ENCODE measurements at regions not wholly inside any gene's neighbourhood (a gene's known extent, or its start where the extent isn't known, plus 50 kb on each side); places are given as distances from the start of the nearest gene placed in this dataset.

DNA sequence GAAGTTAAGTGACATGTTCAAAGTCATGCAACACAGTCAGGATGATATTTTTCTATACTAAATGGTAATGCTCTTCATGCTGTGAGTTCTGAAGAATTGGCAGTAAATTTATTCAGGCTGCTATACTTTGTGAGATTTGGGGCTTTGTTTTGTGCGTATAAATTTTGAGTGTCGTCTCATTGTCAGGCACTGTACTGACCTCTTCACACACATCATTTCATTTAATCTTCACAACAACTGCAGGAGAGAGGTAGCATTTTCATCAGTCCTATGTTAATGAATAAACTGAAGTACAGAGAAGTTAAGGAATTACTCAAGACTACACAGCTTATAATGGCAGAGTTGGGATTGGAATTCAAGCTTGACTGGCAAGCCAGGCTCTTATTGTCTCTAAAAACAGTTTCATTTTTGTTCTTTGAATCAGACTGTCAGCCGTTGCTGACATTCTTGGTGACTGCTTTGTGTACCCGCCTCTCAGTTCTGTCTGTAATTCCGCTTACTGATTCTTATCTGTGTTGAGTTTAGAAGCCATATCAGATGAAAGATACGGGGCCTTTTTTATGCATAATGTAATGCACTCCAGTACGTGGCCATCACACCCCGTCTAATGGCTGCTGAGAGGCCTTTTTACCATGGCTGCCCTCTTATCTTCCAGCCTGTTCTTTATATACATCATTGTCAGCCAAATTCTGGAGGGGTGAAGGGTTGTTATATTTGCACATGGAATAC lies 274.9 kb downstream of the UTRN start:
- TF ChIP-seq TAF1 (IDR thresholded peaks at IDR 0.05; ENCODE audit: low read depth) (no peak), EGR1 (IDR thresholded peaks at IDR 0.05) (no peak), CEBPB (IDR thresholded peaks at IDR 0.05) (no peak), TCF12 (IDR thresholded peaks at IDR 0.05; ENCODE audit: low read depth) (no peak)
- TF ChIP-seq, protein P1, sequence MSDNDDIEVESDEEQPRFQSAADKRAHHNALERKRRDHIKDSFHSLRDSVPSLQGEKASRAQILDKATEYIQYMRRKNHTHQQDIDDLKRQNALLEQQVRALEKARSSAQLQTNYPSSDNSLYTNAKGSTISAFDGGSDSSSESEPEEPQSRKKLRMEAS (IDR thresholded peaks at IDR 0.05): no peak
- TF ChIP-seq, protein P2, sequence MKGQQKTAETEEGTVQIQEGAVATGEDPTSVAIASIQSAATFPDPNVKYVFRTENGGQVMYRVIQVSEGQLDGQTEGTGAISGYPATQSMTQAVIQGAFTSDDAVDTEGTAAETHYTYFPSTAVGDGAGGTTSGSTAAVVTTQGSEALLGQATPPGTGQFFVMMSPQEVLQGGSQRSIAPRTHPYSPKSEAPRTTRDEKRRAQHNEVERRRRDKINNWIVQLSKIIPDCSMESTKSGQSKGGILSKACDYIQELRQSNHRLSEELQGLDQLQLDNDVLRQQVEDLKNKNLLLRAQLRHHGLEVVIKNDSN (IDR thresholded peaks at IDR 0.05): no peak

DNA sequence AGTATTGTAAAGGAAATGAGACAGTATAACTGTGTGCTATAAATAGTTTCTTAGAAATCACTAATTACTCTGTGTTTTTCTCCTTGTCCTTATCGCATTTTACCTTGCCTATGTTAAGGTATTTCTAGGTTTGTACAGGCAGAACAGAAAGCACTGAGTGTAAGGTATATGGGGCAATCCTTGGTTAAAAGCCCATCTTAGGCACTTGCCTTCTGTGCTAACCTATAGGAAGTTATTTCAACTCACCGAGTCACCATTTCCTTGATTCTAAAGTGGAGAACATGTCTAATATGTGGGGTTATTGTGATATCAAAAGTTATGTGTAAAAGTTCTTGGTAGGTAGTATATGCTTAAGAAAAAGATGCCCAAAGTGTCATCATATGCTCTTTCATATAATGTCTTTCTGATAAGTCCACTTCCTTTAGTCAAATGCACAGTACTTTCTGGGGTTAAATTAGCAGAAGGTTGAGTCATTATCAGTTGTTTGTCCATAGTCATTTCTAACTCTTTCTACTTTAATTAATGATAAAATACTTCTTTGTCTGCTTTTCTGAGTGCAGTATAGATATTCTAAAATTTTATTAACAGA lies 276.4 kb downstream of the UTRN start:
- no peak for TF ChIP-seq RAD21 (IDR thresholded peaks at IDR 0.05; ENCODE audit: low read depth)
- TF ChIP-seq, protein P1 (IDR thresholded peaks at IDR 0.05): no peak
- TF ChIP-seq CREB1 (IDR thresholded peaks at IDR 0.05; ENCODE audit: low read depth): no peak
- TF ChIP-seq EGR1 (IDR thresholded peaks at IDR 0.05): no peak
- no peak for TF ChIP-seq NFIC (IDR thresholded peaks at IDR 0.05)
- TF ChIP-seq TEAD4 (IDR thresholded peaks at IDR 0.05): no peak
- TF ChIP-seq, protein P2 (IDR thresholded peaks at IDR 0.05): no peak
- no peak for TF ChIP-seq YY1 (IDR thresholded peaks at IDR 0.05; ENCODE audit: low read depth)
- no peak for TF ChIP-seq TCF12 (IDR thresholded peaks at IDR 0.05; ENCODE audit: low read depth)
- no peak for TF ChIP-seq FOXM1 (IDR thresholded peaks at IDR 0.05; ENCODE audit: borderline replicate concordance, low read depth)
- no peak for TF ChIP-seq REST (IDR thresholded peaks at IDR 0.05; ENCODE audit: low read depth)
- no peak for TF ChIP-seq CEBPB (IDR thresholded peaks at IDR 0.05)
- TF ChIP-seq TAF1 (IDR thresholded peaks at IDR 0.05; ENCODE audit: low read depth): no peak
- TF ChIP-seq EP300 (IDR thresholded peaks at IDR 0.05; ENCODE audit: borderline replicate concordance): no peak
- TF ChIP-seq ZBTB7A (IDR thresholded peaks at IDR 0.05; ENCODE audit: low read depth): no peak

DNA sequence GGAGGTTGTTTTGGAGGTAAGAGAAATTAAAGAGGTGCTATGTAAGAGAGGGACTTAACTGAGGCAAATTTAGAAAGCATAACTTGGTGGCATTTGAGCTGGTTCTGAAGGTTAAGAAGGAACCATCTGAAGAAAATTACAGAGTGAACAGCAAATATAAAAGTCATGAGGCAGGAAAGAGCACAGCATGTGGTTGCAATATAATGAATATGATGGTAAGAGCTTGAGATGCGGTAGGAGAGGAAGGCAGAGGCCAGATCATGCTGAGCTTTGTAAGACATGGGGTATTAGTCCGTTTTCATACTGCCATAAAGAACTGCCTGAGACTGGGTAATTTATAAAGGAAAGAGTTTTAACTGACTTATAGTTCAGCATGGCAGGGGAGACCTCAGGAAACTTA lies 279.1 kb downstream of the UTRN start:
- TF ChIP-seq, protein P2 (IDR thresholded peaks at IDR 0.05): no peak
- TF ChIP-seq REST (IDR thresholded peaks at IDR 0.05; ENCODE audit: low read depth) (no peak), TCF12 (IDR thresholded peaks at IDR 0.05; ENCODE audit: low read depth) (no peak), EP300 (IDR thresholded peaks at IDR 0.05; ENCODE audit: borderline replicate concordance) (no peak), TEAD4 (IDR thresholded peaks at IDR 0.05) (no peak), FOXM1 (IDR thresholded peaks at IDR 0.05; ENCODE audit: borderline replicate concordance, low read depth) (no peak), EGR1 (IDR thresholded peaks at IDR 0.05) (no peak), YY1 (IDR thresholded peaks at IDR 0.05; ENCODE audit: low read depth) (no peak), NFIC (IDR thresholded peaks at IDR 0.05) (no peak), CREB1 (IDR thresholded peaks at IDR 0.05; ENCODE audit: low read depth) (no peak)

- TF ChIP-seq TCF12 (IDR thresholded peaks at IDR 0.05; ENCODE audit: low read depth): no peak
- TF ChIP-seq, protein P2 (IDR thresholded peaks at IDR 0.05): no peak
- TF ChIP-seq EP300 (IDR thresholded peaks at IDR 0.05; ENCODE audit: borderline replicate concordance): no peak
- TF ChIP-seq EGR1 (IDR thresholded peaks at IDR 0.05): no peak
- no peak for TF ChIP-seq FOXM1 (IDR thresholded peaks at IDR 0.05; ENCODE audit: borderline replicate concordance, low read depth)
- TF ChIP-seq CREB1 (IDR thresholded peaks at IDR 0.05; ENCODE audit: low read depth): no peak
- TF ChIP-seq REST (IDR thresholded peaks at IDR 0.05; ENCODE audit: low read depth): no peak
- no peak for TF ChIP-seq CEBPB (IDR thresholded peaks at IDR 0.05)
- TF ChIP-seq YY1 (IDR thresholded peaks at IDR 0.05; ENCODE audit: low read depth): no peak
- TF ChIP-seq, protein P1 (IDR thresholded peaks at IDR 0.05): no peak
- TF ChIP-seq TAF1 (IDR thresholded peaks at IDR 0.05; ENCODE audit: low read depth): no peak
- TF ChIP-seq RAD21 (IDR thresholded peaks at IDR 0.05; ENCODE audit: low read depth): no peak
- TF ChIP-seq TEAD4 (IDR thresholded peaks at IDR 0.05): no peak
- TF ChIP-seq ZBTB7A (IDR thresholded peaks at IDR 0.05; ENCODE audit: low read depth): no peak
- TF ChIP-seq NFIC (IDR thresholded peaks at IDR 0.05): no peak
Observed at GRCh38 chr6:144566868-144567615, 281.9 kb downstream of the UTRN start.
